ENCODE measurements at regions not wholly inside any gene's neighbourhood (a gene's known extent, or its start where the extent isn't known, plus 50 kb on each side); places are given as distances from the start of the nearest gene placed in this dataset.

DNA sequence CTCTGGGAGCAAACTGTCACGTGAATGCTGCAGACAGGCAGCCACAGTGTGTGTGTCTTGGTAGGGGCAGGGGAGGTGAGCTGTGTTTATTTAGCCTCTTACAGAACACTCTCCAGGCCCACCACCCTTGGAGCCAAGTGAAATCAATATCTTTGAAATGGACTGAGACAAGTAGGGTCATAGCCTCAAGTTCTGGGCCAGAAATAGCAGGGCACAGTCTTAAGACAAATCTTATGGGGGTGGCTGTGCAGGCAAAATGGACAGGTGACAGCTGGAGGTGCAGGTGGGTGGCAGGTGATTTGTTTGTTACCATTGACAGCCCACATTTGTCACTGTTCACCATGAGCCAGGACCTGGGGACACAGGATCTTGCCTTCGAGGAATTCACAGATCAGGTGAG lies 93.6 kb upstream of the NMNAT3 start:
- Histone ChIP-seq H3K36me3 (ENCODE audit: control insufficient read depth, insufficient read depth, low read length) (no peaks in the 10 kb centered on the region), H3K27me3 (ENCODE audit: control insufficient read depth, insufficient read depth, low read length) (no peaks in the 10 kb centered on the region; the same call in 1 of the 2 replicates), H3K4me3 (ENCODE audit: low read depth, low read length) (no peak overlapping the region)
- POLR2A ChIA-PET = no interaction called here
- TF ChIP-seq, protein P1, sequence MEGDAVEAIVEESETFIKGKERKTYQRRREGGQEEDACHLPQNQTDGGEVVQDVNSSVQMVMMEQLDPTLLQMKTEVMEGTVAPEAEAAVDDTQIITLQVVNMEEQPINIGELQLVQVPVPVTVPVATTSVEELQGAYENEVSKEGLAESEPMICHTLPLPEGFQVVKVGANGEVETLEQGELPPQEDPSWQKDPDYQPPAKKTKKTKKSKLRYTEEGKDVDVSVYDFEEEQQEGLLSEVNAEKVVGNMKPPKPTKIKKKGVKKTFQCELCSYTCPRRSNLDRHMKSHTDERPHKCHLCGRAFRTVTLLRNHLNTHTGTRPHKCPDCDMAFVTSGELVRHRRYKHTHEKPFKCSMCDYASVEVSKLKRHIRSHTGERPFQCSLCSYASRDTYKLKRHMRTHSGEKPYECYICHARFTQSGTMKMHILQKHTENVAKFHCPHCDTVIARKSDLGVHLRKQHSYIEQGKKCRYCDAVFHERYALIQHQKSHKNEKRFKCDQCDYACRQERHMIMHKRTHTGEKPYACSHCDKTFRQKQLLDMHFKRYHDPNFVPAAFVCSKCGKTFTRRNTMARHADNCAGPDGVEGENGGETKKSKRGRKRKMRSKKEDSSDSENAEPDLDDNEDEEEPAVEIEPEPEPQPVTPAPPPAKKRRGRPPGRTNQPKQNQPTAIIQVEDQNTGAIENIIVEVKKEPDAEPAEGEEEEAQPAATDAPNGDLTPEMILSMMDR (IDR thresholded peaks at IDR 0.05; ENCODE audit: insufficient read depth, low read depth, low read length) = no peak
- CTCF ChIA-PET = interaction anchor here (0.6 kb wide), 1 partner anchor 97 kb away, joined by 3 read pairs; no protein-coding TSS in a partner anchor
- DNase-seq (ENCODE audit: low read depth) = no peak

DNA sequence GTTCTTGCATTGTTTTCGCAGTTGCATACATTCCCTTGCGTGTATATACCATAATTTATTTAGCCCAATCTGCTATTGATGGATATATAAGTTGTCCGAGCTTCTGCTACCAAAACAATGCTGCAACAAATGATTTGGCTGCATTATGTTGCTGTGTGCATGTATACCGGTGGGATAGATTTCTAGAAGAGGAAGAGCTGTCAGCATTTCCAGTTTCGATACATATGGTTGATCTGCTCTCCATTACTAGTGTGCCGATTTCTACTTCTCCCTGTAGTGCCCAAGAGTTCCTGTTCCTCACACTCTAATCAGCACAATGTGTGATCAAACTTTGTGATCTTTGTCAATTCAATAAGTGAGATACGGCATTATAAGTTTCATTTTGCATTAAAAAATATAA lies 92.8 kb upstream of the NMNAT3 start:
- TF ChIP-seq, protein P1 (IDR thresholded peaks at IDR 0.05; ENCODE audit: insufficient read depth, low read depth, low read length) = no peak
- no peaks in the 10 kb centered on the region for H3K36me3 ChIP-seq (ENCODE audit: control insufficient read depth, insufficient read depth, low read length)
- H3K4me3 ChIP-seq (ENCODE audit: low read depth, low read length) = no peak overlapping the region
- ChIA-PET CTCF (interaction anchor here (0.6 kb wide), 1 partner anchor 97 kb away, joined by 3 read pairs; no protein-coding TSS in a partner anchor), POLR2A (no interaction called here)
- H3K27me3 ChIP-seq (ENCODE audit: control insufficient read depth, insufficient read depth, low read length) = no peaks in the 10 kb centered on the region; the same call in 1 of the 2 replicates
- no peak for DNase-seq (ENCODE audit: low read depth)

DNA sequence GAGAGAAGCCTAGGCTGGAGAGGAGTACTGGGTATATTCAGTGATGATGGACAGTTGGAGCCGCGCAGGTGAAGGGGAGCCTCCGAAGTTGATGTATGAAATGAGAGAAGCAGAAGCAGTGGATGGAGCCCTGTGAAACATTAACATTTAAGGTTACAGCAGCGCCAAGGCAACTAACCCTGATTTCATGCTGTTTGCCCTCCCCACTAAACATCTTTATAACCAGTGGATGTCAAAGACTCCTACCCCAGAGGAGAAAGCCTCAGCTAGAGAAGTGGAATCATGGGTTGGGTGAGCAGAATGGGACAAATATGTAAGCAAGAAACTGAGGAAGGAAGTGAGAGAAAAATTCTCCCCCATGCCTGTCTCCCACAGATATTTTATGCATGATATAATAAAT lies 92.0 kb upstream of the NMNAT3 start:
- DNase-seq (ENCODE audit: low read depth) = no peak
- Histone ChIP-seq H3K4me3 (ENCODE audit: low read depth, low read length) (no peak overlapping the region), H3K36me3 (ENCODE audit: control insufficient read depth, insufficient read depth, low read length) (no peaks in the 10 kb centered on the region), H3K27me3 (ENCODE audit: control insufficient read depth, insufficient read depth, low read length) (no peaks in the 10 kb centered on the region; the same call in 1 of the 2 replicates)
- POLR2A ChIA-PET = no interaction called here
- CTCF ChIA-PET = no interaction called here
- TF ChIP-seq, protein P1 (IDR thresholded peaks at IDR 0.05; ENCODE audit: insufficient read depth, low read depth, low read length) = no peak

DNA sequence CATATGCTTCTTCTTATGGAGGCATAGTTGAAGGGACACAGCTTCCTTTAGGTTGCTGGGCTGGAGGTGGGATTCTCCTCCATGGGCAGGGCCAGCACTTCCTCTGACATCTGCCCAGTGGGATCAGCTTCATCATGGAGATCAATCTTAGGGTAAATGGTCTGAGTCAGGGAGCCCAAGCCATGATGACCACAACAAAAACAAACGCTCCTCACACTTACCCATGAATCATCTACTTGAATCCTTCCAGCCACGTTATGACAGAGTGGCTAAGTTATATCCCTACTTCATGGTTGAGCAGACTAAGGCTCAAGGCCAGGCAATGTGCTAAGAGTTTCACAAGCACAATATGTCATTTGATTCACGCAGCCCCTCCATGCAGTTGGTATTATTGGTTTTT lies 87.2 kb upstream of the NMNAT3 start:
- H3K27me3 ChIP-seq (ENCODE audit: control insufficient read depth, insufficient read depth, low read length) = peaks cover 2% of the 10 kb centered on the region; the same call in 1 of the 2 replicates
- H3K36me3 ChIP-seq (ENCODE audit: control insufficient read depth, insufficient read depth, low read length) = no peaks in the 10 kb centered on the region
- ChIA-PET POLR2A (no interaction called here), CTCF (interaction anchor here (0.7 to 1.8 kb wide), 2 partner anchors 9 to 14 kb away, joined by 3 to 4 read pairs; no protein-coding TSS in a partner anchor)
- TF ChIP-seq, protein P1 (IDR thresholded peaks at IDR 0.05; ENCODE audit: insufficient read depth, low read depth, low read length) = no peak
- DNase-seq (ENCODE audit: low read depth) = peak; percentile 70
- H3K4me3 ChIP-seq (ENCODE audit: low read depth, low read length) = no peak overlapping the region

DNA sequence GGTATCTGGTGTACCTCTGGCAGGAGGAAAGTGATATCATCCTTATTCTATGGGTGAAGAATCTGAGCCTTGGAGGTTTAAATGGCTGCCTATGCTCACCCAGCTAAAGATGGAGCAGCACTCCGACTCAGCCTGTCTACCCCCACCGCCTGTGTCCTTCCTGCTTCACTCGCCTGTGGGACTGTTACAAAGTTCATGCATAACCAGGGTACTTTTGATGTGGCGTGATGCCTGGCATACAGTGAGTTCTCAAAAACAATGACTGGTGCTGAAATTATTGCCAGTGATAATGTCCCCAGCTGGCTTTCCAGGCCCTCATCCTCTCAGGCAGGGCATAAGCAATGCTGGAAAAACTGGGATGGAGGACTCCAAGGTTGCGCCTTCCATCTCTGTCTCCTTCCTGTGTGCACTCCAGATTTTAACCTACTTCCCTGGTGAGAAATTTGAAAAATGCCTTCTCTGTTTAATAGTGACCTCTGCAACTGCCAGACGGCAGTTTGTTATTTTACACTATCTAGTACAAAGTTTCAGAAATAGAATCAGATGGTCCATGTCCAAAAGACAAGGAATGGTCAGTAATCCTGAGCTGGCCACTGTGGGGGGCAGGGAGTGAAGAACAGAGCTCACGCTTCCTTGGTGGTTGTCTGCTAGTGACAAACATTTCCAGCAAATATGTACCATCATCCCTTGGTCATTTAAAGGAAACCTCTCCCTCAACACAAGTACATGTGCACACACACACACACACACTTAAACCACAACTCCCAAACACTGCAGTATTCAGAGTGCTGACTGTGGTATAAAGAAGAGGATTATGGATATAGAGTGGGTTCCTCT lies 86.5 kb upstream of the NMNAT3 start:
- Histone ChIP-seq H3K36me3 (ENCODE audit: control insufficient read depth, insufficient read depth, low read length) (no peaks in the 10 kb centered on the region), H3K27me3 (ENCODE audit: control insufficient read depth, insufficient read depth, low read length) (peaks cover 2% of the 10 kb centered on the region; the same call in 1 of the 2 replicates), H3K4me3 (ENCODE audit: low read depth, low read length) (no peak overlapping the region)
- ChIA-PET CTCF (interaction anchor here (0.7 to 1.8 kb wide), 2 partner anchors 10 to 15 kb away, joined by 3 to 4 read pairs; no protein-coding TSS in a partner anchor), POLR2A (no interaction called here)
- no peak for DNase-seq (ENCODE audit: low read depth)
- TF ChIP-seq, protein P1 (IDR thresholded peaks at IDR 0.05; ENCODE audit: insufficient read depth, low read depth, low read length) = no peak

Measured in BJ (cell line).